Tibial nerve (tissue), 4 donors: ENCODE measurements at regions not wholly inside any gene's neighbourhood (a gene's known extent, or its start where the extent isn't known, plus 50 kb on each side); places are given as distances from the start of the nearest gene placed in this dataset.

Source experiments
- DNase-seq, 2 donors: peaks; one replicate each; pipeline ENCODE4 v3.0.0-alpha.2; 2019; ENCODE audit warnings: low spot score in 2 of 2
- H3K27ac ChIP-seq, 4 donors: fragments of 200-600 bp; sonication (generic) in 3 of 4; one replicate each; pipeline ENCODE4 v1.5.1; 2017 to 2019; ENCODE audit warnings: mild to moderate bottlenecking in 1 of 4
- H3K27me3 ChIP-seq, 2 donors: fragments of 200-600 bp; sonication (generic) in 1 of 2; one replicate each; pipeline versions ENCODE4 v1.5.1 to v1.6.0; 2017 to 2019
- H3K36me3 ChIP-seq, 3 donors: fragments of 200-600 bp; sonication (generic); one replicate each; pipeline ENCODE4 v1.5.1; 2018 to 2019
- H3K4me1 ChIP-seq, 4 donors: fragments of 200-600 bp; sonication (generic) in 3 of 4; one replicate each; pipeline ENCODE4 v1.5.1; 2017 to 2019
- H3K4me3 ChIP-seq, 4 donors: fragments of 200-600 bp; sonication (generic) in 3 of 4; one replicate each; pipeline ENCODE4 v1.5.1; 2017 to 2019; ENCODE audit warnings: mild to moderate bottlenecking in 1 of 4, moderate library complexity in 1 of 4
- H3K9me3 ChIP-seq, 4 donors: fragments of 200-600 bp; sonication (generic) in 3 of 4; one replicate each; pipeline ENCODE4 v1.5.1; 2017 to 2019
- EP300 ChIP-seq, 2 donors: sonication (generic); formaldehyde crosslinking; IDR thresholded peaks; one replicate each; pipeline ENCODE4 v1.6.1; 2017; ENCODE audit warnings: antibody characterized with exemption in 2 of 2, mild to moderate bottlenecking in 1 of 2
- POLR2A ChIP-seq, 2 donors: fragments of 450-650 bp; IDR thresholded peaks; one replicate each; pipeline ENCODE4 v1.6.1; 2017; ENCODE audit warnings: antibody characterized with exemption in 2 of 2, mild to moderate bottlenecking in 2 of 2, moderate library complexity in 2 of 2
- WGBS, 2 donors: methylation state at CpG; one replicate each; pipeline ENCODE4 v1.1.5; 2018; 5-methylcytosine and 5-hydroxymethylcytosine counted together
- TF ChIP-seq, protein P1 (sequence below), 5 experiments: fragments of 200-600 bp in 3 of 5; fragments of 450-650 bp in 2 of 5; sonication (generic) in 3 of 5; IDR thresholded peaks; one replicate each; pipeline ENCODE4 v1.5.1; 2016 to 2019; ENCODE audit warnings: antibody characterized with exemption in 5 of 5, mild to moderate bottlenecking in 3 of 5, moderate library complexity in 2 of 5

DNA sequence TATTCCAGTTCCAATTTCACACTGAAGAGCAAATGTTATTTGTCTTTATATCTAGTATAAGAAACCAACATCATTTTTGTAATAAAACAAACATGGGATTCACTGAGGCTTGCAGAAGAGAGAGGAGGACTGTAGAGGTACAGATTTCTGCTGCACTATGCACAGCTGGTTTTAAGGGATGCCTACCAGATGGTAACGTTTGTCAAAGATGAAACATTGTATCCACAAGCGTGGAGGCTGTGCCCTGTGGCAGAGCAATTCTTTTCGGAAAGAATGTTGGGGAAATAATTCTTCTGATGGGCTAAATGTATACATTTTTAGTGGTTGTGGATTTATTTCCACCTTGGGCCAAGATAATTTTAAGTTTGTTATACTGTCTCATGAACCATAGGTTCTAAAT is 272.4 kb downstream of the DUSP10 start:
- no peak for DNase-seq
- H3K27me3 ChIP-seq, result no peaks in the 10 kb centered on the region
- TF ChIP-seq EP300 (IDR thresholded peaks at IDR 0.05) (no peak), POLR2A (IDR thresholded peaks at IDR 0.05) (no peak)
- TF ChIP-seq, protein P1, sequence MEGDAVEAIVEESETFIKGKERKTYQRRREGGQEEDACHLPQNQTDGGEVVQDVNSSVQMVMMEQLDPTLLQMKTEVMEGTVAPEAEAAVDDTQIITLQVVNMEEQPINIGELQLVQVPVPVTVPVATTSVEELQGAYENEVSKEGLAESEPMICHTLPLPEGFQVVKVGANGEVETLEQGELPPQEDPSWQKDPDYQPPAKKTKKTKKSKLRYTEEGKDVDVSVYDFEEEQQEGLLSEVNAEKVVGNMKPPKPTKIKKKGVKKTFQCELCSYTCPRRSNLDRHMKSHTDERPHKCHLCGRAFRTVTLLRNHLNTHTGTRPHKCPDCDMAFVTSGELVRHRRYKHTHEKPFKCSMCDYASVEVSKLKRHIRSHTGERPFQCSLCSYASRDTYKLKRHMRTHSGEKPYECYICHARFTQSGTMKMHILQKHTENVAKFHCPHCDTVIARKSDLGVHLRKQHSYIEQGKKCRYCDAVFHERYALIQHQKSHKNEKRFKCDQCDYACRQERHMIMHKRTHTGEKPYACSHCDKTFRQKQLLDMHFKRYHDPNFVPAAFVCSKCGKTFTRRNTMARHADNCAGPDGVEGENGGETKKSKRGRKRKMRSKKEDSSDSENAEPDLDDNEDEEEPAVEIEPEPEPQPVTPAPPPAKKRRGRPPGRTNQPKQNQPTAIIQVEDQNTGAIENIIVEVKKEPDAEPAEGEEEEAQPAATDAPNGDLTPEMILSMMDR (IDR thresholded peaks at IDR 0.05), result no peak
- H3K27ac ChIP-seq, result no peak overlapping the region
- no peaks in the 10 kb centered on the region for H3K36me3 ChIP-seq
- no peak overlapping the region for H3K4me3 ChIP-seq
- no peaks in the 10 kb centered on the region for H3K4me1 ChIP-seq
- peaks cover 0 to 19% (median 0%) of the 10 kb centered on the region in 4 donors for H3K9me3 ChIP-seq
- WGBS, 2 donors, result 86 to 95% methylated on average over 3 of the region's 3 CpGs

DNA sequence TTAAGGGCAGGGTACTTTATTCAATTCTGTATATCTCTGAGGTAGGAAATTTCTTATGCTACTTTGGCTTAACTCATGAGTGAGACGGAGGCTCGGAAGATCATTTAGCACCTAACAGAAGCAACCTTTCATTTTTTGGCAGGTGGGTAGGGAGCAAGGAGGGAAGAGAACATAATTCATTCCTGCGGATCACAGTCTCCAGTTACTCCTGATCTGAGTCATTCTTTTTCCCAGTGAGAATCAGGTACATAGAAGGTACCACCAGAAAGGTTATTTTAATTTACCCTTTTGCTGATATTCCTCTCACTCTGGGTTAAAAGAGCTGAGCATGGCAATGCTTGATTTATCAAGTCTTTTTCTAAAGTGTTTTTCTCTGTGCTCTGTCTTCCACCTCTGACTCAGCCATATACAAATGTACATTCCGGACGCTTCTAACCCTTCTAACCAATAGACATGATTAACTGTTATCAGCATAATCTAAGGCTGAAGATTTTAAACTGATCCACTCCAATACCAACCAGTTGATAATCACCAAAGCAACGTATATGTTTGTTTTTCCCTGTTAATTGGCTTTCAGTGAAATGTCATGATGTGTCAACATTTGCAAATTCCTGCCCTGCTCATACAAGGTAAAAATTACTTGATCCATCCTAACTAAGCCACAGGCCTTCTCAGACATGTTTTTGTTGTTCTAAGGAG is 271.7 kb downstream of the DUSP10 start:
- 82 to 84% methylated on average over 6 of the region's 6 CpGs for WGBS, 2 donors
- H3K27me3 ChIP-seq, result no peaks in the 10 kb centered on the region
- no peak for DNase-seq
- peaks cover 0 to 19% (median 0%) of the 10 kb centered on the region in 4 donors for H3K9me3 ChIP-seq
- TF ChIP-seq, protein P1 (IDR thresholded peaks at IDR 0.05), result no peak
- TF ChIP-seq EP300 (IDR thresholded peaks at IDR 0.05), result no peak
- TF ChIP-seq POLR2A (IDR thresholded peaks at IDR 0.05), result no peak
- no peak overlapping the region for H3K4me3 ChIP-seq
- no peaks in the 10 kb centered on the region for H3K36me3 ChIP-seq
- H3K27ac ChIP-seq, result no peak overlapping the region
- H3K4me1 ChIP-seq, result no peaks in the 10 kb centered on the region

GRCh38 chr1:221473411-221473810 is 268.5 kb downstream of the DUSP10 start:
- WGBS, 2 donors, result 72 to 81% methylated on average over 8 of the region's 8 CpGs
- peaks cover 0 to 5% (median 0%) of the 10 kb centered on the region in 4 donors for H3K9me3 ChIP-seq
- no peaks in the 10 kb centered on the region for H3K36me3 ChIP-seq

GRCh38 chr1:221477252-221477651 is 264.6 kb downstream of the DUSP10 start:
- no peaks in the 10 kb centered on the region for H3K4me1 ChIP-seq
- no peaks in the 10 kb centered on the region for H3K9me3 ChIP-seq
- no peak overlapping the region for H3K27ac ChIP-seq
- TF ChIP-seq POLR2A (IDR thresholded peaks at IDR 0.05), result no peak
- no peak for TF ChIP-seq EP300 (IDR thresholded peaks at IDR 0.05)
- 62 to 68% methylated on average over 3 of the region's 3 CpGs for WGBS, 2 donors
- no peak for DNase-seq
- H3K36me3 ChIP-seq, result no peaks in the 10 kb centered on the region
- H3K4me3 ChIP-seq, result no peak overlapping the region
- H3K27me3 ChIP-seq, result no peaks in the 10 kb centered on the region

More at GRCh38 chr1:221473411-221473810, 268.5 kb downstream of the DUSP10 start:
- H3K4me1 ChIP-seq, result no peaks in the 10 kb centered on the region
- H3K27me3 ChIP-seq, result no peaks in the 10 kb centered on the region
- TF ChIP-seq, protein P1 (IDR thresholded peaks at IDR 0.05), result no peak
- TF ChIP-seq POLR2A (IDR thresholded peaks at IDR 0.05) (no peak), EP300 (IDR thresholded peaks at IDR 0.05) (no peak)
- no peak for DNase-seq
- H3K4me3 ChIP-seq, result no peak overlapping the region
- H3K27ac ChIP-seq, result no peak overlapping the region

DNA sequence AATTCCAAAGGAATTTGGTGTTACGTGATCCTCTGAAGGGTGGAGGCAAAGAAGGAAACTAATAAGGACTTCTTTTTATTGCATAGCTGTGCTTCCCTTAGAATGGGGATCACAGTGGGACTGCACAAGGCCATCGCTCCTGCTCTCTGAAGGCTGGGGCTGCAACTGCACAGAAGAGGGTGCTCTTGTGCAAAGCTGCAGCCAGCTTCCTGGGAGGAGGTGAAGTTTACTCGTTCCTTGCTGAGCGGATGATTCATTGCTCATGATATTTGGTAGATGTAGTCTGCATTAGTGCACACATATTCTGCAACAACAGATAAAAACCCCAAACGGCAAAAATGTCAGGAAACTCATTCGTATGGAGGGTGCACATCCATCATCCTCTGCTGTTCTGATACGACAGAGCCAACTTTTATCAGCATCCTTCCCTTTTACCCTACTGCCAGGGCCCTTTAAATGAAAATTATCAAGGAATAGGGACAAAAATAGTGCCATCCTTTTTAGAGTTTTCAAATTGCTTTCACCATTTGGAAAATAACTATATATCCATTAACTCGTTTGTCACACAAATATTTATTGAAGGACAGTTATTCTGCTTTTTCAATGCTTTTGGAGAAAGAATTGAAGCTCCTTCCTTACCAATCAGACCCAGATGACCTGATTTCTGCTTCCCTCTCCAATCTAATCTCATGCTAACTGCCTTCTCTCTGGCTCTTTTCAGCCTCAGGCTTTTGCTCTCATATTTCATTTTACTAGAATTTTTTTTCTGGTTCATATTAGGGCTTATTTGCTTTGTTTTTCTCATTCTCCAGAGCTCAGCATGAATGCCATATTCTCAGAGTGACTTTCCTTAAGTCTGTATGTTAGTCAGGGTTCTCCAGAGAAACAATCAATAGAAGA is 263.6 kb downstream of the DUSP10 start:
- peak; percentile 17 to 19 for DNase-seq
- TF ChIP-seq, protein P1 (IDR thresholded peaks at IDR 0.05), result peak; percentile 25 to 45 (median 31)
- TF ChIP-seq EP300 (IDR thresholded peaks at IDR 0.05), result no peak
- no peaks in the 10 kb centered on the region for H3K36me3 ChIP-seq
- no peaks in the 10 kb centered on the region for H3K4me1 ChIP-seq
- H3K4me3 ChIP-seq, result no peak overlapping the region
- H3K9me3 ChIP-seq, result no peaks in the 10 kb centered on the region
- H3K27ac ChIP-seq, result no peak overlapping the region
- no peaks in the 10 kb centered on the region for H3K27me3 ChIP-seq
- 29 to 45% methylated on average over 8 of the region's 8 CpGs for WGBS, 2 donors
